AG10803 (cell line): ENCODE measurements at regions not wholly inside any gene's neighbourhood (a gene's known extent, or its start where the extent isn't known, plus 50 kb on each side); places are given as distances from the start of the nearest gene placed in this dataset.
A peak's percentile ranks its signal among the peaks of the same experiment; 100 is the strongest.

Experiments used
- DNase-seq: peaks from one replicate; pipeline ENCODE4 v3.0.0; 2010; ENCODE audit warnings: low read depth
- H3K4me3 ChIP-seq: 2 replicates; pipeline ENCODE4 v1.5.1; 2011; ENCODE audit warnings: mild to moderate bottlenecking, low read length, control low read depth
- TF ChIP-seq, protein P1 (sequence below): conservative IDR thresholded peaks from 2 replicates; pipeline ENCODE4 v1.5.1; 2011; ENCODE audit warnings: mild to moderate bottlenecking, low read length, control low read depth, inconsistent platforms

DNA sequence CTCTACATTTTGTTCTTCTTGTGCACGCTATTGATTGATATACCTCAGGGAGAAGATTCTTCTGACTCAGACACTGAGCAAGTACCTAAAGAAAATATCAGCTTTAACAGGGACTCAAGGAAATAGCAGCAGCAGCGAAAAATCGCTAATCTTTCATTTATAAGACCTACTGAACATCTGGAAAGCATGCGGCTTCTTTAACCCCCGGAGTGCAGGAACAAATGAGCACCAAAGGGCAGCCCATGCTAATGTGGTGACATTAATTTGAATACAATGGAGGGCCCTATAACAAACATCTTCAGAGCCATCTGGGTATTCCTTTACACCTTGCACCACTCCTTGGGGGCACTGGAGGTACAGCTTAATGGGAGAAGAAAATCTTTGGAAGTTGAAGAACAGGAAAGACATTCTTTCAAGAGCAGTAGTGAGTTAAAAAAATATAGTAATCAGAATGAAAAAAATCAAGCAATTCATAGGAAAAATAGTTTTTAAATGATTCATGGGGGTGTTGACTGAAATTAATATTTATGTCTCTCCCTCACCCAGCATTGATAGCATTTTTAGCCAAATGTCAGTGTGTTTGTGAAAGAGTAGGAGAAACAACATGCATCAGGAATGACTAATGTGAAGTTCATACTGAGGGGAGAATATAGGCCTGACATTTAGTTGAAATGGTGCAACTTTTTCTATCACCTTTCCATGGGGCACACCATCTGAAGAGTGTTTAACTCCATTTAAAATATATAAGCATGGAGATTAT is 281.7 kb downstream of the HRH4 start:
- DNase-seq: peak; percentile 62
- no peak overlapping the region for H3K4me3 ChIP-seq
- TF ChIP-seq, protein P1, sequence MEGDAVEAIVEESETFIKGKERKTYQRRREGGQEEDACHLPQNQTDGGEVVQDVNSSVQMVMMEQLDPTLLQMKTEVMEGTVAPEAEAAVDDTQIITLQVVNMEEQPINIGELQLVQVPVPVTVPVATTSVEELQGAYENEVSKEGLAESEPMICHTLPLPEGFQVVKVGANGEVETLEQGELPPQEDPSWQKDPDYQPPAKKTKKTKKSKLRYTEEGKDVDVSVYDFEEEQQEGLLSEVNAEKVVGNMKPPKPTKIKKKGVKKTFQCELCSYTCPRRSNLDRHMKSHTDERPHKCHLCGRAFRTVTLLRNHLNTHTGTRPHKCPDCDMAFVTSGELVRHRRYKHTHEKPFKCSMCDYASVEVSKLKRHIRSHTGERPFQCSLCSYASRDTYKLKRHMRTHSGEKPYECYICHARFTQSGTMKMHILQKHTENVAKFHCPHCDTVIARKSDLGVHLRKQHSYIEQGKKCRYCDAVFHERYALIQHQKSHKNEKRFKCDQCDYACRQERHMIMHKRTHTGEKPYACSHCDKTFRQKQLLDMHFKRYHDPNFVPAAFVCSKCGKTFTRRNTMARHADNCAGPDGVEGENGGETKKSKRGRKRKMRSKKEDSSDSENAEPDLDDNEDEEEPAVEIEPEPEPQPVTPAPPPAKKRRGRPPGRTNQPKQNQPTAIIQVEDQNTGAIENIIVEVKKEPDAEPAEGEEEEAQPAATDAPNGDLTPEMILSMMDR: no peak

GRCh38 chr18:24754583-24755253 is 294.3 kb downstream of the HRH4 start:
- TF ChIP-seq, protein P1: no peak
- no peak for DNase-seq
- H3K4me3 ChIP-seq: no peak overlapping the region

DNA sequence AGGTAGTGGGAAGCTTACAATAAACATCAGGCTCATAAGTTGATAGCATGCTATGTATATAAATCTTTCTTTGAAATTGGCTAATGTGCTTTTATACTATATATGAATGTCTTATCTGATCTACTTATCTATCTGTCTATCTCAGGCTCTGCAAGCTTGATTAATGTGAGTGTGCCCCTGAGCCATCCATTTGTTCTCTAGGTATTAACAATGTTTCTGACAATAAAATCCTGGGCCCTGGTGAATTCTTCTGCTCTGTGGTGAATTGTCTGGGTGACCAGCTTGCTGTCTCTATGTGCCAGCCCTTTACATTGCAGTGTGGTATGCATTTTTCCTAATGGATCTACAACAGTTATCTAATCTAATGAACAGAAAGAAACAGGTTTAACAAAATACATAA is 295.9 kb downstream of the HRH4 start:
- DNase-seq: no peak
- TF ChIP-seq, protein P1: no peak

DNA sequence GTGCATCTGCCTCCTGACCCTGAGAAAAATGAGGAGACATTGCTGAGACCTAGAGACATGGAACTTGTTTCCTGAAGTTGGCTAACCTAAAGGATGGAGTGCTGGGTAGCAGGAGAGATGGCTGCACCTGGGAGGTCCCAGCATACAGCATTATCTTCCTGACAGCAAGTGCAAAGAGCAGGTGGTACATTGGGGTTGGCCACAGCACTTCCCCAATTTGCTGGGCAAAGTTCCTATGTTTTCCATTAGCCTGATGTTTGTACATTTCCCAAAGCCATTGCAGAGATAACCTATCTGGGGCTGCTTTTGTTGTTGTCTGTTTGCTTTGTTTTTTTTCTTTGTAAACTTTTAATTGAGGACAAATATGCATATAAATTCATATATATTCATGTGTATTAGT is 296.7 kb downstream of the HRH4 start:
- TF ChIP-seq, protein P1: no peak
- H3K4me3 ChIP-seq: no peak overlapping the region
- no peak for DNase-seq

More for the DNA sequence above, 295.9 kb downstream of the HRH4 start:
- H3K4me3 ChIP-seq: no peak overlapping the region

DNA sequence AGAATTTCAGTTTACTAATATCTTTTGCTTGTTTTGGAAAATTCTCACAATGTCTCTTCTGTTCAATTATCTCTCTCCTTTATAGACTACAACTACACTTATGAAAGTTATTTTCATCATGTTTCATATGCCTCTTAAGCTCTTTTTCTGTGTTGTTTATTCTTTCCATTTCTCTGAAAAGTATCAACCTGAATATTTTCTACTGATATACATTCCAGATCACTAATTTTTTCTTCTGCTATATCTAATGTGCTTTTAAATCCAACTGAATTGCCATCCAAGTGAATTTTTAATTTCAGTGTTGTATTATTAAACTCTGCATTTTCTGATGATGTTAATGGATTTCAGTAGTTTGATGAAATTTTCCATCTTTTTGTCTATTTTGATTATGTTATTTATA is 301.3 kb downstream of the HRH4 start:
- H3K4me3 ChIP-seq: no peak overlapping the region
- DNase-seq: no peak
- TF ChIP-seq, protein P1: no peak

DNA sequence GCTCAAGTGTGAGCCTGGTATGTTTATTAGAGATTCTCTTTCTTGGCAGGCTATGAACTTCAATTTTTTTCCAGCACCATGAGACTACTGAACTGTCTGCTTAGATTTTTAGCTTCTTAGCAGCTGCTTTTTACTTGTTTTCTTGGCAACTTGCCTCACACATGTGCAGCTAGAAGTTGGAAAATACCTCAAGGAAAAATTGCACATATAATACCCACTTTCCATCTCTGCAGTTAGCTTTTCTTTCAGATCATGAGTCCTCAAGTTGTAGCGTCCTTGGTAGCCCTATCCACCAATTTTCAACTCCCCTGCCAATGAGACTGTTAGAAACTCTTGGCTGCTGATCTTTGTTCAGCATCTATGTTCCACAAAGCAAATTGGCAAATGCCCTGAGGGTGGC is 302.1 kb downstream of the HRH4 start:
- no peak overlapping the region for H3K4me3 ChIP-seq
- TF ChIP-seq, protein P1: no peak
- peak; percentile 36 for DNase-seq
